Fibroblast of pulmonary artery (primary cell): ENCODE measurements at regions not wholly inside any gene's neighbourhood (a gene's known extent, or its start where the extent isn't known, plus 50 kb on each side); places are given as distances from the start of the nearest gene placed in this dataset.

ENCODE experiments used
- DNase-seq: peaks from one replicate; pipeline ENCODE4 v3.0.0-alpha.2; 2010; ENCODE audit warnings: low read depth
- H3K4me3 ChIP-seq: replicated peaks from 2 replicates; pipeline ENCODE4 v1.5.1; 2011; ENCODE audit warnings: low read depth, mild to moderate bottlenecking, control low read depth, low read length, moderate library complexity
- TF ChIP-seq, protein P1 (sequence below): IDR thresholded peaks from 2 replicates; pipeline ENCODE4 v1.5.1; 2011; ENCODE audit warnings: mild to moderate bottlenecking, control low read depth, low read length, inconsistent platforms; ENCODE audit errors: missing control alignments

DNA sequence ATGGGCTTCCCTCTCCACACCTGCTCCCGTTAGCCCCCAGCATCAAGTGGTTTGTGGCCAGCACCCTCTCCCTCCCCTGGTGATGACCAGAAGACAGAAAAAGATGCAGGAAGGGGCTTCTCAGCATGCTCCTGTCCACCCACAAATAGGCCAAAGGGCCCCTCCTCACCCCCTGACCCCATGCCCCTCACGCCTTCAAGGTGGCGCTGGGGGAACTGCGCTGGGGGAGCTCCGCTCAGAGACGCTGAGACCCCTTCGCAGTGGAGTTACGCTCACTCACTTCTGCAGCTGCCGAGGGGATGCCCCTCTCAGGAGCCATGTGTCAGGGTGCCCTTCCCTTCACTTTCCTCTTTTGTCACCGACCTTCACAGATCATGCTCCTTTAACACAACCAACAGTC lies 92.0 kb downstream of the PSMB1 start:
- H3K4me3 ChIP-seq = no peak overlapping the region
- DNase-seq = no peak
- TF ChIP-seq, protein P1, sequence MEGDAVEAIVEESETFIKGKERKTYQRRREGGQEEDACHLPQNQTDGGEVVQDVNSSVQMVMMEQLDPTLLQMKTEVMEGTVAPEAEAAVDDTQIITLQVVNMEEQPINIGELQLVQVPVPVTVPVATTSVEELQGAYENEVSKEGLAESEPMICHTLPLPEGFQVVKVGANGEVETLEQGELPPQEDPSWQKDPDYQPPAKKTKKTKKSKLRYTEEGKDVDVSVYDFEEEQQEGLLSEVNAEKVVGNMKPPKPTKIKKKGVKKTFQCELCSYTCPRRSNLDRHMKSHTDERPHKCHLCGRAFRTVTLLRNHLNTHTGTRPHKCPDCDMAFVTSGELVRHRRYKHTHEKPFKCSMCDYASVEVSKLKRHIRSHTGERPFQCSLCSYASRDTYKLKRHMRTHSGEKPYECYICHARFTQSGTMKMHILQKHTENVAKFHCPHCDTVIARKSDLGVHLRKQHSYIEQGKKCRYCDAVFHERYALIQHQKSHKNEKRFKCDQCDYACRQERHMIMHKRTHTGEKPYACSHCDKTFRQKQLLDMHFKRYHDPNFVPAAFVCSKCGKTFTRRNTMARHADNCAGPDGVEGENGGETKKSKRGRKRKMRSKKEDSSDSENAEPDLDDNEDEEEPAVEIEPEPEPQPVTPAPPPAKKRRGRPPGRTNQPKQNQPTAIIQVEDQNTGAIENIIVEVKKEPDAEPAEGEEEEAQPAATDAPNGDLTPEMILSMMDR = no peak

DNA sequence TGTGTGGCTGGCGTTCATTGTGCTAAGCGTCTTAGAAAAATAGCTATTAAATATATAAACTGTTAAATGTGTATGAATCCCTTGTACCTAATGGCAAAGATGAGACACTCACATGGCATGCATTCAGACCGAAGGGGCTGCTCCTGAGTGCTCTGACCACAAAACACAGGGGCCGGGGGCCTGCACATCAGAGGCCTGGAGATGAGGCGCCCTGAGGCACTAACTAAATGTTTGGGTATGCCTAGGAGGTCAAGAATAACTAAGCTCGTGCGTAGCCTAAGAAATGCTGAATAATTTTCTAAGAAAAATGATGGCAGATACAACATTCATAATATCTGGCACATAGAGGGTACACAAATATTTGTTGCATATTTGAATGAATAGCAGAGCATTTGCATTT lies 92.5 kb downstream of the PSMB1 start:
- H3K4me3 ChIP-seq = no peak overlapping the region
- DNase-seq = no peak
- TF ChIP-seq, protein P1 = no peak

DNA sequence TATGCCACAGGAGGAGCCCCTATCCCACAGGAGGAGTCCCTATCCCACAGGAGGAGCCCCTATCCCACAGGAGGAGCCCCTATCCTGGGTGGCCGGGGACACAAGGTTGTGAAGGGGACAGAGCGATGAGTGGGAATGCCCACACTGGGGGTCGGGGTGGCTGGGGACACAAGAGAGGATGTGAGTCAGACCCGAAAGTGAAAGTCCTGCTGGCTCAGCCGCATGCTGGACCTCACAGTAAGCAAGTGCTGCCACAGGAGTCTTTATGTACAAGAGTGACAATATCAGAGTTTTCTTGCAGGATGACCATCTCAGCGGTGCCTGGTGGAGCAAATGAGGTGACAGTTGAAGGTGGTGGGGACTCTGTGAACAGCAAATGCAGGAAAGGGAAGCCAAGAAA lies 93.7 kb downstream of the PSMB1 start:
- TF ChIP-seq, protein P1 = no peak
- peak overlapping the region; percentile 30 for H3K4me3 ChIP-seq
- peak; percentile 38 for DNase-seq

DNA sequence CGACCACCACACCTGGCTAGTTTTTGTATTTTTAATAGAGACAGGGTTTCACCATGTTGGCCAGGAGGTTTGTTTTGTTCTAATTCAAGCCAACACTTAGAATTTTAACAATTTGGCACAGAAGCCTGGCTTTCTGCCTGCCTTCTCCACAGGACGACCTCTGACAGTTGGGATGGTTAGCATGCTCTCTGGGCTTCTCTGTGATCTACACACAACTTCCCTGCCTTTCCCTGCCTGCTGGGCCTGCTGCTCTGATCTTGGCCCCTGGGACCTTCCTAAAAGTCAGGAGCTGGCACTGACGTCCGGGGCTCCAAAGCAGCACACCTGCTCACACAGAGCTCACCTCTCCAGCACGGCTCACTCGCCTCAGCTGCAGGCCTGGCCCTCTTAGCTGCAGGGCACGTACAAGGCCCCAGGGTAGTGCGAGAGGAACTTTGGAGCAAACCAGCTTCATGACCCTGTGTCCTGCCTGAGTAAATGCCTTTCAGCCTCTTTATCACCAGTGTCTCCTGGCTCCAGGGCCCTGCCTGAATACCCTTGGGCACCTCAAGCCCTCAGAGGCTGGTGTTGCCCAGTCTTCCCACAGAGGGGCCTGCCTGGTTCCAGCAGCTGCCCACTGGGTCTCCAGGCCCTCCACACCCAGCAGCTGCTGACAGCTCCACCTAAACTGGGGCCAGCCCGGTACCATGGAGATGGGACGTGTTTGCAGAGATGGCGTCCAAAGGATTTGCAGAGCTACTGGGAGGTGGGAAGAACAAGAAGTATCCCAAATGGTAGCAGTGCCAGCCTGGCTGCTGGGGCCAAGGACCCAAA lies 96.0 kb downstream of the PSMB1 start:
- DNase-seq = no peak
- no peak overlapping the region for H3K4me3 ChIP-seq
- TF ChIP-seq, protein P1 = no peak
